Calu3 (cell line): ENCODE measurements at regions not wholly inside any gene's neighbourhood (a gene's known extent, or its start where the extent isn't known, plus 50 kb on each side); places are given as distances from the start of the nearest gene placed in this dataset.

ENCODE experiments used
- BruUV-seq: library from RNA; stranded (reverse); fragments of 400-500 nt; replicated peaks from 2 replicates; lab custom pipeline; 2021; lab: Mats Ljungman, UMichigan
- CTCF ChIA-PET: fragments of 300-600 bp; sonication (Branson Sonifier 250); formaldehyde crosslinking; loops from one replicate; lab custom pipeline; 2022; ENCODE audit warnings: antibody characterized with exemption; lab: Charles Lee
- DNase-seq: peaks from one replicate; pipeline ENCODE4 v3.0.0; 2022
- H3K27ac Mint-ChIP-seq: one replicate; pipeline ENCODE4 v1.8.0; 2022; ENCODE audit warnings: mixed read lengths; ENCODE audit not compliant: unreplicated experiment
- H3K27me3 Mint-ChIP-seq: one replicate; pipeline ENCODE4 v1.8.0; 2022; ENCODE audit warnings: mixed read lengths; ENCODE audit not compliant: unreplicated experiment
- H3K36me3 Mint-ChIP-seq: one replicate; pipeline ENCODE4 v1.8.0; 2022; ENCODE audit warnings: mild to moderate bottlenecking, moderate library complexity, mixed read lengths; ENCODE audit not compliant: insufficient read depth, unreplicated experiment
- H3K4me1 Mint-ChIP-seq: one replicate; pipeline ENCODE4 v1.8.0; 2022; ENCODE audit warnings: mild to moderate bottlenecking, low read depth, mixed read lengths; ENCODE audit not compliant: unreplicated experiment
- H3K4me3 Mint-ChIP-seq: one replicate; pipeline ENCODE4 v1.8.0; 2022; ENCODE audit warnings: mild to moderate bottlenecking, low read depth, moderate library complexity, mixed read lengths; ENCODE audit not compliant: unreplicated experiment
- H3K9me3 Mint-ChIP-seq: one replicate; pipeline ENCODE4 v1.8.0; 2022; ENCODE audit warnings: low read depth, mixed read lengths; ENCODE audit not compliant: unreplicated experiment
- CTCF ChIP-seq: fragments of 200-600 bp; IDR thresholded peaks from one replicate; pipeline ENCODE4 v1.8.0; 2022; ENCODE audit warnings: antibody characterized with exemption; ENCODE audit not compliant: unreplicated experiment
- intact Hi-C: fragments of 100-400 bp; cut with micrococcal nuclease; formaldehyde crosslinking; loops from one replicate; pipeline ENCODE4 v1.10.0; 2022; ENCODE audit not compliant: unreplicated experiment

GRCh38 chr20:39853050-39853449 lies 836.0 kb downstream of the MAFB start:
- H3K36me3 Mint-ChIP-seq, result no peaks in the 10 kb centered on the region
- no peak overlapping the region for H3K4me3 Mint-ChIP-seq
- BruUV-seq, result no TSS peak
- intact Hi-C loops, result no loop called here
- TF ChIP-seq CTCF, result no peak
- H3K27me3 Mint-ChIP-seq, result peaks cover 8% of the 10 kb centered on the region
- no peaks in the 10 kb centered on the region for H3K4me1 Mint-ChIP-seq
- peaks cover 15% of the 10 kb centered on the region for H3K9me3 Mint-ChIP-seq
- CTCF ChIA-PET, result no interaction called here
- no peak for DNase-seq
- no peak overlapping the region for H3K27ac Mint-ChIP-seq

DNA sequence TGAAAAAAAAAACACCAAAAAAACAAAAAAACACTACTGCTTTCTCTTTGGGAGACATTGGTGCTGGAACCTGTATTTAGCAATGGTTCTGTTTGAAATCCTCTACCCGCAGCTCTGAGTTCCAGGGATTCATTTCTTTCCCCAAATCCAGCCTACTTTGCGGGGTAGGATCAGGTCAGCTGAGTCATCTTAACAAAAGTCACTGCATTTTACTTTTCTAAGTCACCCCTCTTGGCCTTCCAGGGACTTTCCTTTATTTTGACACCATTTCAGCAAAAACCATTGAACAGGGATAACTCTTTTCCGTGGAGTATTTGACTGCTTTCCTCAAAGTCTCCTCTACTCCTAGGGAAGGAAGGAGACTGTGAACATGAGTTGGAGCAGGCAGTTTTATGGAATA lies 837.6 kb downstream of the MAFB start:
- no peak for DNase-seq
- Mint-ChIP-seq H3K9me3 (peaks cover 15% of the 10 kb centered on the region), H3K36me3 (no peaks in the 10 kb centered on the region), H3K27ac (no peak overlapping the region), H3K4me1 (no peaks in the 10 kb centered on the region), H3K27me3 (peaks cover 8% of the 10 kb centered on the region), H3K4me3 (no peak overlapping the region)
- CTCF ChIA-PET, result no interaction called here
- TF ChIP-seq CTCF, result no peak
- intact Hi-C loops, result no loop called here
- BruUV-seq, result no TSS peak

DNA sequence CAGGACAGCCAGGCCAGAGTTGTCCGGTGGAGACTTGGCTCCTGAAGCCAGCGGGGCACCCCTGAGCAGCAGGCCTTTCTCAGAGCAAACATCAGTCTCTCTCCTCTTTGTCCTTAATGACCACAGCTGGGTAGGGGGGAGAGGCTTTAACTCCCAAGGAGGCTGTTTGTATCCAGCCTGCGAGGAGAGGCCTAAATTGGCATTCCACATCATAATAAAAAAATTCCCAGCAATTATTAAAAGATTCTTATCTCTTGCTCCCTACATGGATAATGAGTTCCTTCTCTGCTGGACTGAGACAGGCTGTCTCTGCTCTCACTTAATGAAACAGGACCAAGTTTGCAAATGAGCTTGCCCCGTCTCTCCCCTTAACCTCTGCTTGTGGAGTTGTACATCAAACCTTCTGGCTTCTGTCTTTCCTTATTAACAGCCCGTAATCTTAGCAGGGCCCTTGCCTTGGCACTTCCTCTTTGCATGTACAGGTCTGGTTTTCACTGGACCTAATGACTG lies 838.2 kb downstream of the MAFB start:
- DNase-seq, result no peak
- intact Hi-C loops, result no loop called here
- no TSS peak for BruUV-seq
- Mint-ChIP-seq H3K4me3 (no peak overlapping the region), H3K27me3 (peaks cover 8% of the 10 kb centered on the region), H3K9me3 (peaks cover 10% of the 10 kb centered on the region), H3K4me1 (no peaks in the 10 kb centered on the region), H3K36me3 (no peaks in the 10 kb centered on the region), H3K27ac (no peak overlapping the region)
- CTCF ChIA-PET, result no interaction called here
- no peak for TF ChIP-seq CTCF

DNA sequence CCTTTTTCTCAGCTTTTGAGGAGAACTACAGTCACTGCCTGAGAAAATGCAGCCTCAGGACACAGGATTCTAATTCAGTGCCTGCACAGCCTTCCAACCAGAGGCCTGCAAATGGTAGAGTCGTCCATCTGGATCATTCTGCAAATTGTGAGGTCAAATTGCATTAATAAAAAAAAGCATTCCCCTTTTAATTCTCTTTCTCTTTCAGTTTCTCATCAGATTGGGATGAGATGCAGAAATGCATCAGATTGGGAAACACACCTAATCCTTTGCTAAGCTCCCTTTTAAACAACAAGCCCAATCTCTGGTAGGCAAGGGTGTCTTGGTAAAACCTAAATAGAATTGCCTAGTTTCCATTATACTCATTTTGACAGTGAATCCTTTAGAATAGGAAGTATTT lies 838.8 kb downstream of the MAFB start:
- intact Hi-C loops, result no loop called here
- CTCF ChIA-PET, result no interaction called here
- Mint-ChIP-seq H3K27me3 (peaks cover 8% of the 10 kb centered on the region), H3K4me1 (no peaks in the 10 kb centered on the region), H3K36me3 (no peaks in the 10 kb centered on the region), H3K9me3 (peaks cover 8% of the 10 kb centered on the region), H3K4me3 (no peak overlapping the region), H3K27ac (no peak overlapping the region)
- DNase-seq, result no peak
- BruUV-seq, result no TSS peak
- no peak for TF ChIP-seq CTCF
